Activated naive CD8-positive, alpha-beta T cell treated with anti-CD3 and anti-CD28 coated beads, Interleukin-2, amount 10 ng/mL, durations not matched to agents 7 days and 5 days (primary cell): ENCODE measurements at regions not wholly inside any gene's neighbourhood (a gene's known extent, or its start where the extent isn't known, plus 50 kb on each side); places are given as distances from the start of the nearest gene placed in this dataset.
"Not testable (repeated sequence)": the region's sequence is repeated elsewhere in the genome, so short reads cannot be mapped to it uniquely, and the experiment has no call there.

Source experiments
- ATAC-seq: fragments of 150-1000 bp; cut with Tn5 transposase; one replicate; pipeline ENCODE4 v1.10.0; 2021; ENCODE audit warnings: low read depth, moderate library complexity
- POLR2A ChIA-PET: fragments of 350-600 bp; sonication (Branson Sonifier 250); formaldehyde crosslinking; loops from one replicate; lab custom pipeline; 2021; ENCODE audit warnings: antibody characterized with exemption; lab: Charles Lee
- DNase-seq: peaks from one replicate; pipeline ENCODE4 v3.0.0; 2021
- H3K27ac Mint-ChIP-seq: one replicate; pipeline ENCODE4 v1.8.0; 2022; ENCODE audit warnings: mild to moderate bottlenecking, mixed read lengths
- H3K27me3 Mint-ChIP-seq: one replicate; pipeline ENCODE4 v1.8.0; 2022; ENCODE audit warnings: mild to moderate bottlenecking, moderate library complexity, mixed read lengths
- H3K36me3 Mint-ChIP-seq: one replicate; pipeline ENCODE4 v1.8.0; 2021; ENCODE audit warnings: mild to moderate bottlenecking, mixed read lengths
- H3K4me1 Mint-ChIP-seq: one replicate; pipeline ENCODE4 v1.8.0; 2021; ENCODE audit warnings: mixed read lengths
- H3K4me3 Mint-ChIP-seq: one replicate; pipeline ENCODE4 v1.8.0; 2022; ENCODE audit warnings: mild to moderate bottlenecking, moderate library complexity, mixed read lengths
- H3K9me3 Mint-ChIP-seq: one replicate; pipeline ENCODE4 v1.8.0; 2021; ENCODE audit warnings: mixed read lengths

DNA sequence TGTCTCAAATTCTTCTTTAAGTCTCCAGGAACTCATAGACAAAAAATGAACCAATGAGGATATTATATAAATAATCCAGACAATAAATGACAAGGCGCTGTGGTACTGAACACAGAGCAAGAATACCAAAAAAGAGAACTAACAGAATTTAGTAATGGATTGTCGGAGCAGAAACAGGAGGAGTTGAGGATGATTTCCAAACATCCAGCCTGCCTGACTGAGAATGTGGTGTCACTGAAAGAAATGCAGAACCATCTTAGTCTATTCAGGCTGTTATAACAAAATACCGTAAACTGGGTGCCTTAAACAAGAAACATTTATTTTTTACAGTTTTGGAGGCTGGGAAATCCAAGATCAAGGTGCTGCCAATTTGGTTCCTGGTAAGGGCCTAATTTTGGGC, 79.7 kb downstream of the RGS2 start:
- H3K9me3 Mint-ChIP-seq, result peaks cover 2% of the 10 kb centered on the region
- POLR2A ChIA-PET, result no interaction called here
- ATAC-seq (no peak), DNase-seq (no peak)
- H3K4me1 Mint-ChIP-seq, result no peaks in the 10 kb centered on the region
- no peaks in the 10 kb centered on the region for H3K27me3 Mint-ChIP-seq
- H3K27ac Mint-ChIP-seq, result no peak overlapping the region
- no peak overlapping the region for H3K4me3 Mint-ChIP-seq
- H3K36me3 Mint-ChIP-seq, result no peaks in the 10 kb centered on the region

- POLR2A ChIA-PET, result no interaction called here
These were observed 80.2 kb downstream of the RGS2 start for GRCh38 chr1:192889082-192889481.

DNA sequence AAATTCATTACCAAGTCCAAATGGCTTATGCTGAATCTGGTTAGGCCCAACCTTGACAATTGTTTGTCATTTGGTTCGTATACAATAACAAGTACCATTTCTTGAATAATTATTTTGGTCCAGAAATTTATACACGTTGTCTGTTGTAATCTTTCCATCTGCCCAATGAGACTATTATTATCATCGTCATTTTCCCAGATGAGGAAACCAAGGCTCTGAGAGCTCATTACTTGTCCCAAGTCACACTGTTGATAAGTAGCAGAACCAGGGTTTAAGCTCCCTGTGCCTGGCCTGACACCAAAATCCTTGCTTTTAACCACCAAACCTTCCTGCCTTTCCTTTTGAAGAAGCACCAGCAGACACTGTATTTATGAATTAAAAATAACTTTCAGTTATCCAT, 81.3 kb downstream of the RGS2 start:
- Mint-ChIP-seq H3K4me1 (no peaks in the 10 kb centered on the region), H3K27me3 (no peaks in the 10 kb centered on the region), H3K9me3 (peaks cover 2% of the 10 kb centered on the region), H3K27ac (no peak overlapping the region), H3K36me3 (no peaks in the 10 kb centered on the region), H3K4me3 (no peak overlapping the region)
- POLR2A ChIA-PET, result no interaction called here
- DNase-seq, result no peak
- no peak for ATAC-seq

More at GRCh38 chr1:192889082-192889481, 80.2 kb downstream of the RGS2 start:
- Mint-ChIP-seq H3K4me1 (no peaks in the 10 kb centered on the region), H3K27ac (no peak overlapping the region), H3K4me3 (no peak overlapping the region), H3K9me3 (peaks cover 2% of the 10 kb centered on the region), H3K27me3 (no peaks in the 10 kb centered on the region), H3K36me3 (no peaks in the 10 kb centered on the region)
- DNase-seq, result no peak
- no peak for ATAC-seq

DNA sequence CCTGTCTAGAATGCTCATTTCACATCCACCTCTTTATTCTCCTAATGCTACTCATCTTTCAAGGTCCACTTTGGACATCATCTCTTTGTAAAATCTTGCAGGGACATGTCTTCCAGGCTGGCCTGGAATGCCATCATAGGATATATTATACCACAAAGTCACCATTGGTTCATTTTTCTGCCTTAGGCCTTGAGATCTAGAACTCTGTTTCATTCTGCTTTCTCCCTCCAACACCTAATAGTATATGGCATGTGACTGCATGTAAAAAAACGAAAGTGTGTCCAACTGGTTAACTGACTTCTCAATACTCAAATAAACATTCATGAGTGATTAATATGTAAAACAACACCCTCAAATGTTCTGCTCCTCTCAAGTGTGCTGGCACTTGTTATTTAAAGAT, 84.1 kb downstream of the RGS2 start:
- H3K36me3 Mint-ChIP-seq, result no peaks in the 10 kb centered on the region
- POLR2A ChIA-PET, result no interaction called here
- H3K4me1 Mint-ChIP-seq, result no peaks in the 10 kb centered on the region
- ATAC-seq (no peak), DNase-seq (no peak)
- H3K9me3 Mint-ChIP-seq, result peaks cover 2% of the 10 kb centered on the region
- no peak overlapping the region for H3K27ac Mint-ChIP-seq
- no peak overlapping the region for H3K4me3 Mint-ChIP-seq
- no peaks in the 10 kb centered on the region for H3K27me3 Mint-ChIP-seq

GRCh38 chr1:192895487-192895886, 86.6 kb downstream of the RGS2 start:
- H3K27ac Mint-ChIP-seq, H3K36me3 Mint-ChIP-seq, H3K9me3 Mint-ChIP-seq, H3K4me3 Mint-ChIP-seq, ATAC-seq, DNase-seq, POLR2A ChIA-PET, H3K27me3 Mint-ChIP-seq, H3K4me1 Mint-ChIP-seq: not testable (repeated sequence)

DNA sequence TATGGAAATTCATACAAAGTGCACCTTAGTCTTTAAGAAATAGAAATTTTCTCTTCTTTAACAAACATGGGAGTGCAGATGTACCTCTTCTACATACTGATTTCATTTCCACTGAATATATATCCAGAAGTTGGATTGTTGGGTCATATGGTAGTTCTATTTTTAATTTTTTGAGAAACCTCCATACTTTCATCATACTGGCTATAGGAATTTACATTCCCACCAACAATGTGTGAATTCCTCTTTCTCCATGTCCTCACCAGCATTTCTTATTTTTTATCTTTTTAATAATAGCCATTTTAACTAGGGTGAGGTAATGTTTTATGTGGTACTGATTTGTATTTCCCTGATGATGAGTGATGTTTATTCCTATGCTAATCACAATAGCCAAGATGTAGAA, 87.5 kb downstream of the RGS2 start:
- H3K36me3 Mint-ChIP-seq, result no peaks in the 10 kb centered on the region
- H3K27me3 Mint-ChIP-seq, result peaks cover 3% of the 10 kb centered on the region
- POLR2A ChIA-PET, result no interaction called here
- no peaks in the 10 kb centered on the region for H3K9me3 Mint-ChIP-seq
- DNase-seq, result no peak
- H3K27ac Mint-ChIP-seq, result no peak overlapping the region
- H3K4me3 Mint-ChIP-seq, result no peak overlapping the region
- H3K4me1 Mint-ChIP-seq, result no peaks in the 10 kb centered on the region
- no peak for ATAC-seq

GRCh38 chr1:192901500-192901899, 92.7 kb downstream of the RGS2 start:
- Mint-ChIP-seq H3K4me3 (no peak overlapping the region), H3K27me3 (peaks cover 3% of the 10 kb centered on the region), H3K4me1 (peaks cover 3% of the 10 kb centered on the region), H3K9me3 (no peaks in the 10 kb centered on the region), H3K27ac (no peak overlapping the region), H3K36me3 (no peaks in the 10 kb centered on the region)
- POLR2A ChIA-PET, result no interaction called here
- DNase-seq, result no peak
- ATAC-seq, result no peak

DNA sequence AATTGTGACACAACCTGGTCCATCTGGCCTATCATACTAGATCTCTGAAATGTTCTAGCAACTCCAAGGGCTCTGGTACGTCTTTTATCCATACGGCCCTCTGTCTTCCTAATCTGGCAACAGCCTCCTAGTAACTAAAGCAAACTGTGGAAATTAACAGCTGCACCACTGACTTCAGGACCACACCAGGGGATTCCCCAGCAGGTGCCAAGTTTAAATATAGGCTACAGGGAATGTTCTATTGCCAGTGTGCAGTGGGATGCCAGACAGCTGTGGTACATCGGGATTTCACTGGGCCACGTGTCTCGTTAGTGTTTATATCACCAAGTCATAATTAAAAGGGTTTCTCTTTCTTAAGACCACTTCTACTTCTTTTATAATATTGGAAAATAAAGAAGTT, 94.3 kb downstream of the RGS2 start:
- Mint-ChIP-seq H3K27me3 (peaks cover 3% of the 10 kb centered on the region), H3K4me3 (no peak overlapping the region), H3K36me3 (no peaks in the 10 kb centered on the region), H3K4me1 (peaks cover 3% of the 10 kb centered on the region), H3K9me3 (no peaks in the 10 kb centered on the region), H3K27ac (no peak overlapping the region)
- DNase-seq, result no peak
- no peak for ATAC-seq
- POLR2A ChIA-PET, result no interaction called here

GRCh38 chr1:192904438-192904895, 95.6 kb downstream of the RGS2 start:
- POLR2A ChIA-PET, result no interaction called here
- Mint-ChIP-seq H3K4me1 (peaks cover 3% of the 10 kb centered on the region), H3K4me3 (no peak overlapping the region), H3K36me3 (no peaks in the 10 kb centered on the region), H3K27me3 (peaks cover 3% of the 10 kb centered on the region), H3K27ac (no peak overlapping the region), H3K9me3 (no peaks in the 10 kb centered on the region)
- no peak for DNase-seq
- ATAC-seq, result no peak

- peaks cover 3% of the 10 kb centered on the region for H3K27me3 Mint-ChIP-seq
- H3K4me3 Mint-ChIP-seq, result no peak overlapping the region
- no peaks in the 10 kb centered on the region for H3K36me3 Mint-ChIP-seq
- POLR2A ChIA-PET, result no interaction called here
- DNase-seq (no peak), ATAC-seq (no peak)
- peaks cover 3% of the 10 kb centered on the region for H3K4me1 Mint-ChIP-seq
- H3K9me3 Mint-ChIP-seq, result no peaks in the 10 kb centered on the region
- no peak overlapping the region for H3K27ac Mint-ChIP-seq
These were observed 96.2 kb downstream of the RGS2 start for GRCh38 chr1:192905049-192905448.

DNA sequence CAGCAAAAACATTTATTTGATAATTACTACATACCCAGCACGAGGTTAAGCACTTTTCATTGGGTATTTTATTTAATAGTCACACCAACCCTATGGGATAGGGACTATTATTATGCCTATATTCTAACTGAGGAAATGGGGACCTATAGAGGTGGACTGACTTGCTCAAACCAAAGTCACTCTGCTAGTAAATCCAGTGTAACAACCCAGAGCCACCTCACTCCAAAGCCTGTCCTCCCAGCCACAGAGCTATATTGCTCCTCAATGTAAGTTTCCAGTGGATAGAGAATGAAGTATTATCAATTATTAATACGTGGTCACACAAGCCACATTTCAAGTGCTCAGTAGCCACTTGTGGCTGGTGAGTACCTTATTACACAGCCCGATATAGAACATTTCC, 97.5 kb downstream of the RGS2 start:
- DNase-seq (no peak), ATAC-seq (no peak)
- POLR2A ChIA-PET, result no interaction called here
- H3K4me1 Mint-ChIP-seq, result peaks cover 3% of the 10 kb centered on the region
- no peak overlapping the region for H3K4me3 Mint-ChIP-seq
- peaks cover under 1% of the 10 kb centered on the region for H3K27me3 Mint-ChIP-seq
- no peaks in the 10 kb centered on the region for H3K36me3 Mint-ChIP-seq
- no peaks in the 10 kb centered on the region for H3K9me3 Mint-ChIP-seq
- no peak overlapping the region for H3K27ac Mint-ChIP-seq

DNA sequence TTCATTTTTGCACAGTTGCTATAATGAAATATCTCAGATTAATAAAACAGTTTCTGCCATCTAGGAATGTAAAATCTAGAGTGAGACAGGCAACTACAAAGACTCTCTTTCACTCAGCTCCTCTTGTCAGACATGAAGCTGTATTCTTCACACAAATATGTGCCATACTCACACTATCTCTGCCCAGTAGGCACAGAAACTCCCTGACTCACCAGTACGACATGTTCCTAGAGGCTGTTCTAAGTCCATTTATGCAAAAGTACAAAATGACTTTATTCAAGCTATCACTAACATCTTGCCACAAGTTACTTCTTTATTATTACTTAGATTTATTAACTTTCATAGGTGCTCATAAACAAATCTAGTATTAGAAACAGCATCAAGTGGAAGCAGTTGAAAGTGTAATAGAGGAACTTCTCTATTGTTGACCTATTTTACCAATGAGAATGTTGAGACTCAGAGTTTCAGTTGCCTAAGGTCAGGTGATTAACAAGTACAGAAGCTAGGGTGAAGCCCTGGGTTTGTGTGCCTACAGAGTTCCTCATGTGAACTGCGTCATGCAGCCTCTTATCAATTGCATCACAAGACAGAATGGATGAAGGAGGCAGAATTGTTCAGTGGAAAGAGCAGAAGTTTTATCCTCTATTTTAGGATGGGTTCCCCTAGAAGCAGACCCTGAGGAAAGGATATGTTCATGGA, 98.9 kb downstream of the RGS2 start:
- POLR2A ChIA-PET, result no interaction called here
- no peaks in the 10 kb centered on the region for H3K27me3 Mint-ChIP-seq
- peaks cover 3% of the 10 kb centered on the region for H3K4me1 Mint-ChIP-seq
- DNase-seq (no peak), ATAC-seq (no peak)
- H3K27ac Mint-ChIP-seq, result no peak overlapping the region
- no peaks in the 10 kb centered on the region for H3K36me3 Mint-ChIP-seq
- H3K9me3 Mint-ChIP-seq, result no peaks in the 10 kb centered on the region
- no peak overlapping the region for H3K4me3 Mint-ChIP-seq

- not testable (repeated sequence) for ATAC-seq
These were observed 103.2 kb downstream of the RGS2 start for GRCh38 chr1:192911896-192912656.

DNA sequence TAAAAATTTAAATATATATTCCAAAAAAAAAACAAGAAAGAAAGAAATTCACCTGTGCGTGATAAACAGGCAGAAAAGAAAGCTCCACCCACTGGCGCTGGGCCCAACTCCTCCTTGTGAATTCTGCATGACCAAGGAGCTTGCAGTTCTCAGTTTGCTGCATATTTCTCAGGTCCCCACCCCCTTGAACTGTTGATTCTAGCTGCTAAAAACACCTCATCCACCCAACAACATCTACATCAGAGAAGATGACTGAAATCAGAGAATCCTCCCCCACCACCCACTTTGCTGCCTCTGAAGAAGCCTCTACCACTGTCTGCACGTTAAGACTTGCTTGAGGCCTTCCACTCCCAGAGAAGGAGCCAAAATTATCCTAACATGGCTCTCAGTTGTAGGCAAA, 104.8 kb downstream of the RGS2 start:
- no peak for ATAC-seq
- POLR2A ChIA-PET, result no interaction called here

More at GRCh38 chr1:192911896-192912656, 103.2 kb downstream of the RGS2 start:
- DNase-seq, H3K9me3 Mint-ChIP-seq, POLR2A ChIA-PET, H3K27ac Mint-ChIP-seq, H3K27me3 Mint-ChIP-seq, H3K4me3 Mint-ChIP-seq, H3K36me3 Mint-ChIP-seq, H3K4me1 Mint-ChIP-seq: not testable (repeated sequence)

More for the DNA sequence above, 104.8 kb downstream of the RGS2 start:
- no peak for DNase-seq
- no peak overlapping the region for H3K27ac Mint-ChIP-seq
- H3K27me3 Mint-ChIP-seq, result no peaks in the 10 kb centered on the region
- H3K4me1 Mint-ChIP-seq, result no peaks in the 10 kb centered on the region
- H3K4me3 Mint-ChIP-seq, result no peak overlapping the region
- no peaks in the 10 kb centered on the region for H3K9me3 Mint-ChIP-seq
- H3K36me3 Mint-ChIP-seq, result no peaks in the 10 kb centered on the region
